ENCODE measurements at regions not wholly inside any gene's neighbourhood (a gene's known extent, or its start where the extent isn't known, plus 50 kb on each side); places are given as distances from the start of the nearest gene placed in this dataset.

DNA sequence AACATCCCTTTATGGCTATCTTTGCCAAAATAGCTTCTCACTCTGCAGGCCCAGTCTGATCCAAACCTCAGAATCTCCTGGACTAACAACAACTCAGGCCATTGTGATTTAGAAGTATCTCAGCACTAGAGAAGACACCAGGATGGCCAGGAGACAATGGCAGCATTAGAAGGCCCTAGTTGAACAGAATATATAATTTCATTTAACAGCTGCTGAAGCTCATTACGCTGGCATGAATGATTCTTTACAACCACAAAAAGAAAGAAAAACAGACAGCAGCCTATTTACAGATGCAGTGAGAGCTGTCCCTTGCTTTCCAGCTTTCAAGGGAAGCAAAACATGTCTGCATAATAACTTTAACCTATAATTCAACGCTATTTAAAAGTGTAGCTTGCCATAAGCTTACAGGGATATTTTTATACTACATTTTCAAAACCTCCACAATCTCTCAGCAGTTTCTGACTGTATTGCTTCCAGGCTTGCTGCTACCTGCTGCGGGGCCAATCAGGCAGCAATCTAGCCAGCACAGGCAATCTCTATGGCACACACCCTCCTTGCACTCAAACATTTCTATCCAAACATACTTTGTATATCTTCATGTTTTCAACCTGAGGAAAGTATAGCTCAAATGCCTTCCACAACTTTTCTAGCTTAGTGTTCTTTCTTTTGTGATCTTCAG is 107.3 kb downstream of the OGFRL1 start:
- TF ChIP-seq, protein P1, sequence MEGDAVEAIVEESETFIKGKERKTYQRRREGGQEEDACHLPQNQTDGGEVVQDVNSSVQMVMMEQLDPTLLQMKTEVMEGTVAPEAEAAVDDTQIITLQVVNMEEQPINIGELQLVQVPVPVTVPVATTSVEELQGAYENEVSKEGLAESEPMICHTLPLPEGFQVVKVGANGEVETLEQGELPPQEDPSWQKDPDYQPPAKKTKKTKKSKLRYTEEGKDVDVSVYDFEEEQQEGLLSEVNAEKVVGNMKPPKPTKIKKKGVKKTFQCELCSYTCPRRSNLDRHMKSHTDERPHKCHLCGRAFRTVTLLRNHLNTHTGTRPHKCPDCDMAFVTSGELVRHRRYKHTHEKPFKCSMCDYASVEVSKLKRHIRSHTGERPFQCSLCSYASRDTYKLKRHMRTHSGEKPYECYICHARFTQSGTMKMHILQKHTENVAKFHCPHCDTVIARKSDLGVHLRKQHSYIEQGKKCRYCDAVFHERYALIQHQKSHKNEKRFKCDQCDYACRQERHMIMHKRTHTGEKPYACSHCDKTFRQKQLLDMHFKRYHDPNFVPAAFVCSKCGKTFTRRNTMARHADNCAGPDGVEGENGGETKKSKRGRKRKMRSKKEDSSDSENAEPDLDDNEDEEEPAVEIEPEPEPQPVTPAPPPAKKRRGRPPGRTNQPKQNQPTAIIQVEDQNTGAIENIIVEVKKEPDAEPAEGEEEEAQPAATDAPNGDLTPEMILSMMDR (IDR thresholded peaks at IDR 0.05; ENCODE audit: unreplicated experiment), result no peak
- Mint-ChIP-seq H3K4me1 (ENCODE audit: insufficient read depth, unreplicated experiment) (peaks cover 39% of the 10 kb centered on the region), H3K4me3 (ENCODE audit: unreplicated experiment) (no peak overlapping the region), H3K27me3 (ENCODE audit: insufficient read depth, unreplicated experiment) (no peaks in the 10 kb centered on the region), H3K9me3 (ENCODE audit: unreplicated experiment) (no peaks in the 10 kb centered on the region), H3K27ac (ENCODE audit: low read depth, unreplicated experiment) (peak overlapping the region; percentile 8), H3K36me3 (ENCODE audit: insufficient read depth, unreplicated experiment) (peaks cover 15% of the 10 kb centered on the region)
- intact Hi-C loops (cut with micrococcal nuclease), result no loop called here
- ChIA-PET POLR2A (interaction anchor here (3.9 to 4.0 kb wide), 2 partner anchors 9 to 25 kb away, joined by 15 to 33 read pairs; no protein-coding TSS in a partner anchor), CTCF (interaction anchor here (0.5 to 1.9 kb wide), 7 partner anchors 9 to 699 kb away, joined by 3 to 13 read pairs (median 3); no protein-coding TSS in a partner anchor)
- no TSS peak for BruUV-seq (replicated peaks)
- no peak for DNase-seq (ENCODE audit: unreplicated experiment)

GRCh38 chr6:71396410-71396801 is 107.8 kb downstream of the OGFRL1 start:
- no peak overlapping the region for H3K4me3 Mint-ChIP-seq (ENCODE audit: unreplicated experiment)
- TF ChIP-seq, protein P1 (IDR thresholded peaks at IDR 0.05; ENCODE audit: unreplicated experiment), result no peak
- intact Hi-C loops (cut with micrococcal nuclease), result no loop called here
- peaks cover 39% of the 10 kb centered on the region for H3K4me1 Mint-ChIP-seq (ENCODE audit: insufficient read depth, unreplicated experiment)
- no peaks in the 10 kb centered on the region for H3K27me3 Mint-ChIP-seq (ENCODE audit: insufficient read depth, unreplicated experiment)
- no peak for DNase-seq (ENCODE audit: unreplicated experiment)
- peaks cover 13% of the 10 kb centered on the region for H3K36me3 Mint-ChIP-seq (ENCODE audit: insufficient read depth, unreplicated experiment)
- BruUV-seq (replicated peaks), result no TSS peak
- POLR2A ChIA-PET, result interaction anchor here (0.6 to 4.0 kb wide), 3 partner anchors 8 to 24 kb away, joined by 3 to 33 read pairs (median 15); no protein-coding TSS in a partner anchor
- CTCF ChIA-PET, result interaction anchor here (0.5 to 1.9 kb wide), 4 partner anchors 9 to 570 kb away, joined by 3 to 13 read pairs (median 4); no protein-coding TSS in a partner anchor
- no peaks in the 10 kb centered on the region for H3K9me3 Mint-ChIP-seq (ENCODE audit: unreplicated experiment)
- H3K27ac Mint-ChIP-seq (ENCODE audit: low read depth, unreplicated experiment), result peak overlapping the region; percentile 8

GRCh38 chr6:71399279-71399678 is 110.7 kb downstream of the OGFRL1 start:
- intact Hi-C loops (cut with micrococcal nuclease), result no loop called here
- Mint-ChIP-seq H3K4me3 (ENCODE audit: unreplicated experiment) (no peak overlapping the region), H3K27me3 (ENCODE audit: insufficient read depth, unreplicated experiment) (no peaks in the 10 kb centered on the region), H3K36me3 (ENCODE audit: insufficient read depth, unreplicated experiment) (peaks cover 4% of the 10 kb centered on the region), H3K9me3 (ENCODE audit: unreplicated experiment) (no peaks in the 10 kb centered on the region), H3K4me1 (ENCODE audit: insufficient read depth, unreplicated experiment) (peaks cover 19% of the 10 kb centered on the region), H3K27ac (ENCODE audit: low read depth, unreplicated experiment) (no peak overlapping the region)
- ChIA-PET POLR2A (interaction anchor here (0.8 to 1.1 kb wide), 2 partner anchors 10 to 22 kb away, joined by 3 to 4 read pairs; no protein-coding TSS in a partner anchor), CTCF (interaction anchor here (0.7 to 1.5 kb wide), 3 partner anchors 11 to 100 kb away, joined by 3 to 5 read pairs (median 5); no protein-coding TSS in a partner anchor)
- no peak for DNase-seq (ENCODE audit: unreplicated experiment)
- TF ChIP-seq, protein P1 (IDR thresholded peaks at IDR 0.05; ENCODE audit: unreplicated experiment), result no peak
- BruUV-seq (replicated peaks), result no TSS peak

DNA sequence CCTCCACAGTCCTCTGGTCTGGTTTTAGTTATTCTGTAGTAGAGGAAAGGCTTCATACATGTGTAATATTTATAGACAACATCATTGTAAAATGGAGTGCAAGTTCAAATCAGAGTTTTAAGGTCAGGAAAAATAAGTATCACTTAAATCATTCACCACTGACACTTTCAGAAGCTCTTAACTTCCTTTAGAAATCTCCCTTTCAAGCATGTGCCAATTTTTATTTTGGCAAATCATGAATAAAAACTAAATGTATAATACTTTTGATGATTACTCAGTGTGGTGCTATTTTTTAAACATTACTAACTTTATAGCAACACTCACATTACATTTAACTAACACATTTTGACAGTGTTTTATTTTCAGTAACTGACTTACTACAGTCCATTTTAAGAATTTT is 112.2 kb downstream of the OGFRL1 start:
- DNase-seq (ENCODE audit: unreplicated experiment), result no peak
- POLR2A ChIA-PET, result interaction anchor here (1.3 kb wide), 1 partner anchor 19 kb away, joined by 6 read pairs; no protein-coding TSS in a partner anchor
- Mint-ChIP-seq H3K27me3 (ENCODE audit: insufficient read depth, unreplicated experiment) (no peaks in the 10 kb centered on the region), H3K4me3 (ENCODE audit: unreplicated experiment) (no peak overlapping the region), H3K27ac (ENCODE audit: low read depth, unreplicated experiment) (peak overlapping the region; percentile 57), H3K9me3 (ENCODE audit: unreplicated experiment) (no peaks in the 10 kb centered on the region), H3K36me3 (ENCODE audit: insufficient read depth, unreplicated experiment) (peaks cover 4% of the 10 kb centered on the region), H3K4me1 (ENCODE audit: insufficient read depth, unreplicated experiment) (peaks cover 18% of the 10 kb centered on the region)
- CTCF ChIA-PET, result no interaction called here
- intact Hi-C loops (cut with micrococcal nuclease), result no loop called here
- BruUV-seq (replicated peaks), result no TSS peak
- TF ChIP-seq, protein P1 (IDR thresholded peaks at IDR 0.05; ENCODE audit: unreplicated experiment), result no peak
